ENCODE measurements at regions not wholly inside any gene's neighbourhood (a gene's known extent, or its start where the extent isn't known, plus 50 kb on each side); places are given as distances from the start of the nearest gene placed in this dataset.

DNA sequence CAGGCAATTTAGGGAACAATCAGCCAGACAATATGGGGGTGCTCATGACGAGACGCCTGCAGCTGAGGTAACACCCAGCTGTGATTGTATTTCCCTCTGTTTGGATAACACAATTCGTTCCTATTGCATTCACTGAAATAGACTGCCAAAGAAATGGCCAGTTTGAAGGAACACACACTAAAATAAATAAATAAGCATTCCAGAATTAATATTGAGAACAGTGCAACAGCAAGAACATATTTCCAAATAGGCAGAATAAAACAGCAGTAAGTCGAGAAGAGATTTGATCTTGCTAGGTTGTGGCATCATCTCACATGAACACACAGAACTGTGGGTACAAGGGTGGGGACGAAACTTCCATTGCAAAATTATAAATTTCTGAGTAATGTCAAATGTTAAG, 133.5 kb upstream of the FAM47B start:
- no peak overlapping the region for H3K27ac ChIP-seq (ENCODE audit: extremely low read length, insufficient read depth, low read length)
- ATAC-seq (no peak), FAIRE-seq (no peak), DNase-seq (ENCODE audit: low spot score) (no peak)
- H4K20me1 ChIP-seq (ENCODE audit: insufficient read depth, low read length): no peaks in the 10 kb centered on the region
- H3K4me1 ChIP-seq (ENCODE audit: insufficient read depth, low read length): no peaks in the 10 kb centered on the region
- no peak overlapping the region for H2AFZ ChIP-seq (ENCODE audit: low read length)
- no peaks in the 10 kb centered on the region for H3K36me3 ChIP-seq (replicated peaks in 1 of 2; ENCODE audit: control insufficient read depth in 1 of 2, insufficient read depth in 2 of 2, low read length in 2 of 2)
- no peak overlapping the region for H3K4me3 ChIP-seq (replicated peaks in 1 of 3; ENCODE audit: insufficient read depth in 1 of 3, low read depth in 2 of 3, low read length in 3 of 3)
- H3K27me3 ChIP-seq (ENCODE audit: control insufficient read depth in 1 of 2, insufficient read depth in 2 of 2, low read length in 2 of 2): no peaks in the 10 kb centered on the region
- CTCF ChIA-PET (ENCODE audit: low intra/inter-chr PET ratio, low total read pairs): no interaction called here
- no peaks in the 10 kb centered on the region for H3K79me2 ChIP-seq (ENCODE audit: insufficient read depth, low read length)
- no peak overlapping the region for H3K4me2 ChIP-seq (ENCODE audit: low read depth, low read length)
- intact Hi-C loops (cut with micrococcal nuclease; ENCODE audit: unreplicated experiment) (no loop called here), in situ Hi-C loops (cut with HindIII; ENCODE audit: extremely low pct_ligation_motif_present, low pct_unique_long_range_greater_than_20kb) (no loop called here)
- H3K9me3 ChIP-seq (ENCODE audit: low read length): no peaks in the 10 kb centered on the region; the same call in 1 of the 2 replicates
- H3K9ac ChIP-seq (ENCODE audit: insufficient read depth, low read depth, low read length): no peak overlapping the region
- 0% methylated on average over 5 of the region's 5 CpGs for WGBS (ENCODE audit: low lambda C conversion rate)
- BruUV-seq (replicated peaks): no TSS peak
- POLR2A ChIA-PET: no interaction called here
- TF ChIP-seq, protein P1, sequence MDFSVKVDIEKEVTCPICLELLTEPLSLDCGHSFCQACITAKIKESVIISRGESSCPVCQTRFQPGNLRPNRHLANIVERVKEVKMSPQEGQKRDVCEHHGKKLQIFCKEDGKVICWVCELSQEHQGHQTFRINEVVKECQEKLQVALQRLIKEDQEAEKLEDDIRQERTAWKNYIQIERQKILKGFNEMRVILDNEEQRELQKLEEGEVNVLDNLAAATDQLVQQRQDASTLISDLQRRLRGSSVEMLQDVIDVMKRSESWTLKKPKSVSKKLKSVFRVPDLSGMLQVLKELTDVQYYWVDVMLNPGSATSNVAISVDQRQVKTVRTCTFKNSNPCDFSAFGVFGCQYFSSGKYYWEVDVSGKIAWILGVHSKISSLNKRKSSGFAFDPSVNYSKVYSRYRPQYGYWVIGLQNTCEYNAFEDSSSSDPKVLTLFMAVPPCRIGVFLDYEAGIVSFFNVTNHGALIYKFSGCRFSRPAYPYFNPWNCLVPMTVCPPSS (IDR thresholded peaks at IDR 0.05): no peak
- TF ChIP-seq, protein P2, sequence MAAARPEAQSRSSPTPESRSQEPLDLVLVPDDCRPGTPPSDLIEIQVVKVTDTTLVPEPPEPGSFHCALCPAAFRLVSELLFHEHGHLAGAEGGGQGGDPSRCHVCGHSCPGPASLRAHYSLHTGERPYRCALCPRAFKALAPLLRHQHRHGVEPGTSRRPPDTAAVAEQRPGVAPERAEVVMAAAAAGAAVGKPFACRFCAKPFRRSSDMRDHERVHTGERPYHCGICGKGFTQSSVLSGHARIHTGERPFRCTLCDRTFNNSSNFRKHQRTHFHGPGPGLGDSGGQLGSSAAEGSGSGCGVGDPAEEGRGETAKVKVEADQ (CRISPR knock-in tag; IDR thresholded peaks at IDR 0.05; ENCODE audit: borderline replicate concordance): no peak
- TF ChIP-seq ZNF615 (CRISPR knock-in tag; IDR thresholded peaks at IDR 0.05; ENCODE audit: borderline replicate concordance): no peak
- no peak for TF ChIP-seq NFE2L1 (CRISPR knock-in tag; IDR thresholded peaks at IDR 0.05; ENCODE audit: borderline replicate concordance)
- no peak for TF ChIP-seq ZEB1 (IDR thresholded peaks at IDR 0.05; ENCODE audit: insufficient replicate concordance, low read depth)
- TF ChIP-seq EP300 (IDR thresholded peaks at IDR 0.05; ENCODE audit: low read depth in 2 of 2, low read length in 2 of 2): no peak
- TF ChIP-seq EP300 (CRISPR knock-in tag; IDR thresholded peaks at IDR 0.05; ENCODE audit: borderline replicate concordance): no peak
- TF ChIP-seq SOX5 (CRISPR knock-in tag; IDR thresholded peaks at IDR 0.05; ENCODE audit: borderline replicate concordance): no peak
- TF ChIP-seq, protein P3, sequence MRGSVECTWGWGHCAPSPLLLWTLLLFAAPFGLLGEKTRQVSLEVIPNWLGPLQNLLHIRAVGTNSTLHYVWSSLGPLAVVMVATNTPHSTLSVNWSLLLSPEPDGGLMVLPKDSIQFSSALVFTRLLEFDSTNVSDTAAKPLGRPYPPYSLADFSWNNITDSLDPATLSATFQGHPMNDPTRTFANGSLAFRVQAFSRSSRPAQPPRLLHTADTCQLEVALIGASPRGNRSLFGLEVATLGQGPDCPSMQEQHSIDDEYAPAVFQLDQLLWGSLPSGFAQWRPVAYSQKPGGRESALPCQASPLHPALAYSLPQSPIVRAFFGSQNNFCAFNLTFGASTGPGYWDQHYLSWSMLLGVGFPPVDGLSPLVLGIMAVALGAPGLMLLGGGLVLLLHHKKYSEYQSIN (CRISPR knock-in tag; IDR thresholded peaks at IDR 0.05; ENCODE audit: borderline replicate concordance): no peak
- TF ChIP-seq, protein P4, sequence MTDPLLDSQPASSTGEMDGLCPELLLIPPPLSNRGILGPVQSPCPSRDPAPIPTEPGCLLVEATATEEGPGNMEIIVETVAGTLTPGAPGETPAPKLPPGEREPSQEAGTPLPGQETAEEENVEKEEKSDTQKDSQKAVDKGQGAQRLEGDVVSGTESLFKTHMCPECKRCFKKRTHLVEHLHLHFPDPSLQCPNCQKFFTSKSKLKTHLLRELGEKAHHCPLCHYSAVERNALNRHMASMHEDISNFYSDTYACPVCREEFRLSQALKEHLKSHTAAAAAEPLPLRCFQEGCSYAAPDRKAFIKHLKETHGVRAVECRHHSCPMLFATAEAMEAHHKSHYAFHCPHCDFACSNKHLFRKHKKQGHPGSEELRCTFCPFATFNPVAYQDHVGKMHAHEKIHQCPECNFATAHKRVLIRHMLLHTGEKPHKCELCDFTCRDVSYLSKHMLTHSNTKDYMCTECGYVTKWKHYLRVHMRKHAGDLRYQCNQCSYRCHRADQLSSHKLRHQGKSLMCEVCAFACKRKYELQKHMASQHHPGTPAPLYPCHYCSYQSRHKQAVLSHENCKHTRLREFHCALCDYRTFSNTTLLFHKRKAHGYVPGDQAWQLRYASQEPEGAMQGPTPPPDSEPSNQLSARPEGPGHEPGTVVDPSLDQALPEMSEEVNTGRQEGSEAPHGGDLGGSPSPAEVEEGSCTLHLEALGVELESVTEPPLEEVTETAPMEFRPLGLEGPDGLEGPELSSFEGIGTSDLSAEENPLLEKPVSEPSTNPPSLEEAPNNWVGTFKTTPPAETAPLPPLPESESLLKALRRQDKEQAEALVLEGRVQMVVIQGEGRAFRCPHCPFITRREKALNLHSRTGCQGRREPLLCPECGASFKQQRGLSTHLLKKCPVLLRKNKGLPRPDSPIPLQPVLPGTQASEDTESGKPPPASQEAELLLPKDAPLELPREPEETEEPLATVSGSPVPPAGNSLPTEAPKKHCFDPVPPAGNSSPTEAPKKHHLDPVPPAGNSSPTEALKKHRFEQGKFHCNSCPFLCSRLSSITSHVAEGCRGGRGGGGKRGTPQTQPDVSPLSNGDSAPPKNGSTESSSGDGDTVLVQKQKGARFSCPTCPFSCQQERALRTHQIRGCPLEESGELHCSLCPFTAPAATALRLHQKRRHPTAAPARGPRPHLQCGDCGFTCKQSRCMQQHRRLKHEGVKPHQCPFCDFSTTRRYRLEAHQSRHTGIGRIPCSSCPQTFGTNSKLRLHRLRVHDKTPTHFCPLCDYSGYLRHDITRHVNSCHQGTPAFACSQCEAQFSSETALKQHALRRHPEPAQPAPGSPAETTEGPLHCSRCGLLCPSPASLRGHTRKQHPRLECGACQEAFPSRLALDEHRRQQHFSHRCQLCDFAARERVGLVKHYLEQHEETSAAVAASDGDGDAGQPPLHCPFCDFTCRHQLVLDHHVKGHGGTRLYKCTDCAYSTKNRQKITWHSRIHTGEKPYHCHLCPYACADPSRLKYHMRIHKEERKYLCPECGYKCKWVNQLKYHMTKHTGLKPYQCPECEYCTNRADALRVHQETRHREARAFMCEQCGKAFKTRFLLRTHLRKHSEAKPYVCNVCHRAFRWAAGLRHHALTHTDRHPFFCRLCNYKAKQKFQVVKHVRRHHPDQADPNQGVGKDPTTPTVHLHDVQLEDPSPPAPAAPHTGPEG (CRISPR knock-in tag; IDR thresholded peaks at IDR 0.05): no peak
- TF ChIP-seq PCBP2 (optimal IDR thresholded peaks at IDR 0.05; ENCODE audit: low read depth, low read length, poor library complexity, severe bottlenecking): no peak
- TF ChIP-seq KMT2A (CRISPR knock-in tag; IDR thresholded peaks at IDR 0.05): no peak
- TF ChIP-seq ZNF562 (CRISPR knock-in tag; IDR thresholded peaks at IDR 0.05; ENCODE audit: borderline replicate concordance): no peak
- no peak for TF ChIP-seq BHLHE40 (IDR thresholded peaks at IDR 0.05; ENCODE audit: low read length)
- TF ChIP-seq ZNF430 (CRISPR knock-in tag; IDR thresholded peaks at IDR 0.05): no peak
- TF ChIP-seq THYN1 (CRISPR knock-in tag; IDR thresholded peaks at IDR 0.05; ENCODE audit: borderline replicate concordance, low read depth): no peak
- no peak for TF ChIP-seq ZNF225 (CRISPR knock-in tag; IDR thresholded peaks at IDR 0.05)
- no peak for TF ChIP-seq ZSCAN29 (CRISPR knock-in tag; conservative IDR thresholded peaks at IDR 0.05)

Data from HepG2 (cell line).